HCT116 (cell line): ENCODE measurements at regions not wholly inside any gene's neighbourhood (a gene's known extent, or its start where the extent isn't known, plus 50 kb on each side); places are given as distances from the start of the nearest gene placed in this dataset.

Source experiments
- POLR2A ChIP-seq: IDR thresholded peaks from 2 replicates; pipeline ENCODE4 v1.7.0; 2011; ENCODE audit warnings: borderline replicate concordance; ENCODE audit not compliant: insufficient read depth, insufficient read length; ENCODE audit errors: extremely low read depth
- POLR2AphosphoS5 ChIP-seq: IDR thresholded peaks from 2 replicates; pipeline ENCODE4 v1.6.1; 2011; ENCODE audit warnings: mild to moderate bottlenecking, low read depth, low read length, moderate library complexity
- SIN3A ChIP-seq: IDR thresholded peaks from 2 replicates; pipeline ENCODE4 v1.6.1; 2012; ENCODE audit warnings: low read depth
- TF ChIP-seq, protein P1 (sequence below), 3 experiments: fragments of 200-600 bp in 1 of 3; sonication (generic) in 1 of 3; IDR thresholded peaks in 2 of 3; conservative IDR thresholded peaks in 1 of 3; 2 replicates each; pipeline ENCODE4 v1.5.1; 2012 to 2017; ENCODE audit warnings: low read depth in 2 of 3, low read length in 2 of 3, antibody characterized with exemption in 1 of 3, borderline replicate concordance in 1 of 3, control low read depth in 1 of 3, mild to moderate bottlenecking in 1 of 3, mixed read lengths in 1 of 3, mixed run types in 1 of 3, moderate library complexity in 1 of 3; ENCODE audit not compliant: insufficient read depth in 1 of 3
- TF ChIP-seq, protein P2 (sequence below): IDR thresholded peaks from 2 replicates; pipeline ENCODE4 v1.6.1; 2012

DNA sequence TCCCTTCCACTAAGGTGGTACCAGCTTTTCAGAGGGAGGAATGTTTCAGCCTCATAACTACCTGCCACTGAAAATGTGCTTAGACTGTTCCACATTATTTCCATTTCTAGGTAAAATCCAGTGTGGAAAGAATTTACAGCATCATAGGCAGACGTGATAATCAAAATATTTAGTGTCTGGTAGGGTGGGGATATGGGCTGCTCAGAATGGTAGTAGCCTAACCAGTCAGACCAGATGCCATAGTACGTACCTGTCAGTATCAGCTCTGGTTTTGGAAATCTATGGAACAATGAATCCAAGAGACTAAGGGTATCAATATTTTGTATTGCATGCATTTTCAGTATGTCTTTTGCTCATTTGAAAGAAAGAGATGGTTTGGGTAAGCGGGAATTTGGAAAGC is 76.8 kb upstream of the APBB1IP start:
- TF ChIP-seq POLR2AphosphoS5 (no peak), SIN3A (no peak), POLR2A (no peak)
- TF ChIP-seq, protein P1, sequence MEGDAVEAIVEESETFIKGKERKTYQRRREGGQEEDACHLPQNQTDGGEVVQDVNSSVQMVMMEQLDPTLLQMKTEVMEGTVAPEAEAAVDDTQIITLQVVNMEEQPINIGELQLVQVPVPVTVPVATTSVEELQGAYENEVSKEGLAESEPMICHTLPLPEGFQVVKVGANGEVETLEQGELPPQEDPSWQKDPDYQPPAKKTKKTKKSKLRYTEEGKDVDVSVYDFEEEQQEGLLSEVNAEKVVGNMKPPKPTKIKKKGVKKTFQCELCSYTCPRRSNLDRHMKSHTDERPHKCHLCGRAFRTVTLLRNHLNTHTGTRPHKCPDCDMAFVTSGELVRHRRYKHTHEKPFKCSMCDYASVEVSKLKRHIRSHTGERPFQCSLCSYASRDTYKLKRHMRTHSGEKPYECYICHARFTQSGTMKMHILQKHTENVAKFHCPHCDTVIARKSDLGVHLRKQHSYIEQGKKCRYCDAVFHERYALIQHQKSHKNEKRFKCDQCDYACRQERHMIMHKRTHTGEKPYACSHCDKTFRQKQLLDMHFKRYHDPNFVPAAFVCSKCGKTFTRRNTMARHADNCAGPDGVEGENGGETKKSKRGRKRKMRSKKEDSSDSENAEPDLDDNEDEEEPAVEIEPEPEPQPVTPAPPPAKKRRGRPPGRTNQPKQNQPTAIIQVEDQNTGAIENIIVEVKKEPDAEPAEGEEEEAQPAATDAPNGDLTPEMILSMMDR (IDR thresholded peaks at IDR 0.05 in 2 of 3, conservative IDR thresholded peaks at IDR 0.05 in 1 of 3; ENCODE audit: borderline replicate concordance in 1 of 3, insufficient read depth in 1 of 3, low read depth in 2 of 3, low read length in 2 of 3) = no peak
- TF ChIP-seq, protein P2, sequence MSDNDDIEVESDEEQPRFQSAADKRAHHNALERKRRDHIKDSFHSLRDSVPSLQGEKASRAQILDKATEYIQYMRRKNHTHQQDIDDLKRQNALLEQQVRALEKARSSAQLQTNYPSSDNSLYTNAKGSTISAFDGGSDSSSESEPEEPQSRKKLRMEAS = no peak
